ENCODE measurements at regions not wholly inside any gene's neighbourhood (a gene's known extent, or its start where the extent isn't known, plus 50 kb on each side); places are given as distances from the start of the nearest gene placed in this dataset.

- CTCF ChIA-PET = interaction anchor here (1.5 to 14.5 kb wide), 5 partner anchors 10 to 216 kb away, joined by 4 to 250 read pairs (median 14); no protein-coding TSS in a partner anchor
- TF ChIP-seq ZNF155 (tag by site-specific recombination; IDR thresholded peaks at IDR 0.05) (no peak), KLF17 (tag by site-specific recombination; IDR thresholded peaks at IDR 0.05) (no peak), ZNF214 (tag by site-specific recombination; IDR thresholded peaks at IDR 0.05; ENCODE audit: borderline replicate concordance) (no peak), ZNF610 (tag by site-specific recombination; IDR thresholded peaks at IDR 0.05; ENCODE audit: borderline replicate concordance) (no peak), ZNF473 (tag by site-specific recombination; IDR thresholded peaks at IDR 0.05) (no peak), ZFP37 (tag by site-specific recombination; IDR thresholded peaks at IDR 0.05) (no peak), ZNF501 (tag by site-specific recombination; IDR thresholded peaks at IDR 0.05) (no peak), OSR2 (tag by site-specific recombination; IDR thresholded peaks at IDR 0.05) (no peak), SP3 (tag by site-specific recombination; IDR thresholded peaks at IDR 0.05) (no peak)
Measured at GRCh38 chr13:95406176-95406575, 104.9 kb upstream of the ABCC4 start.

GRCh38 chr13:95411428-95412040 lies 110.3 kb upstream of the ABCC4 start:
- no peak for TF ChIP-seq ZNF558 (tag by site-specific recombination; IDR thresholded peaks at IDR 0.05)
- TF ChIP-seq IKZF3 (tag by site-specific recombination; IDR thresholded peaks at IDR 0.05) = peak; percentile 51; the same call in 1 of the 2 replicates
- peak; percentile 30; the same call in 1 of the 2 replicates for TF ChIP-seq ZEB2 (tag by site-specific recombination; IDR thresholded peaks at IDR 0.05)
- Histone ChIP-seq H3K4me3 (ENCODE audit: low read depth, low read length) (no peak overlapping the region), H3K4me1 (ENCODE audit: control insufficient read depth, insufficient read depth, low read length) (no peaks in the 10 kb centered on the region), H3K36me3 (ENCODE audit: control insufficient read depth in 2 of 2, insufficient read depth in 1 of 2, low read length in 2 of 2) (no peaks in the 10 kb centered on the region), H3K9me3 (ENCODE audit: control insufficient read depth, insufficient read depth, low read depth, low read length) (no peaks in the 10 kb centered on the region), H3K27ac (ENCODE audit: extremely low read depth, low read depth, low read length) (no peak overlapping the region)
- POLR2A ChIA-PET = no interaction called here
- CTCF ChIA-PET = interaction anchor here (0.6 to 1.9 kb wide), 5 partner anchors 31 to 222 kb away, joined by 3 to 14 read pairs (median 8); no protein-coding TSS in a partner anchor

More at GRCh38 chr13:95406176-95406575, 104.9 kb upstream of the ABCC4 start:
- H3K4me3 ChIP-seq (ENCODE audit: low read depth, low read length) = no peak overlapping the region
- H3K36me3 ChIP-seq (ENCODE audit: control insufficient read depth in 2 of 2, insufficient read depth in 1 of 2, low read length in 2 of 2) = no peaks in the 10 kb centered on the region
- POLR2A ChIA-PET = no interaction called here
- H3K4me1 ChIP-seq (ENCODE audit: control insufficient read depth, insufficient read depth, low read length) = no peaks in the 10 kb centered on the region
- H3K27ac ChIP-seq (ENCODE audit: extremely low read depth, low read depth, low read length) = no peak overlapping the region
- no peaks in the 10 kb centered on the region for H3K9me3 ChIP-seq (ENCODE audit: control insufficient read depth, insufficient read depth, low read depth, low read length)

GRCh38 chr13:95418946-95419345 lies 117.7 kb upstream of the ABCC4 start:
- CTCF ChIA-PET = no interaction called here

More at GRCh38 chr13:95418946-95419345, 117.7 kb upstream of the ABCC4 start:
- POLR2A ChIA-PET = interaction anchor here (0.6 kb wide), 1 partner anchor 830 kb away, joined by 3 read pairs; no protein-coding TSS in a partner anchor
- no peaks in the 10 kb centered on the region for H3K4me1 ChIP-seq (ENCODE audit: control insufficient read depth, insufficient read depth, low read length)
- H3K36me3 ChIP-seq (ENCODE audit: control insufficient read depth in 2 of 2, insufficient read depth in 1 of 2, low read length in 2 of 2) = no peaks in the 10 kb centered on the region
- H3K4me3 ChIP-seq (ENCODE audit: low read depth, low read length) = no peak overlapping the region
- H3K27ac ChIP-seq (ENCODE audit: extremely low read depth, low read depth, low read length) = no peak overlapping the region
- TF ChIP-seq ZNF48 (tag by site-specific recombination; IDR thresholded peaks at IDR 0.05) (no peak), REST (tag by site-specific recombination; IDR thresholded peaks at IDR 0.05) (no peak), SETDB1 (IDR thresholded peaks at IDR 0.05; ENCODE audit: insufficient read length, low read length) (no peak), PBX3 (CRISPR knock-in tag; IDR thresholded peaks at IDR 0.05) (no peak), ZNF610 (tag by site-specific recombination; IDR thresholded peaks at IDR 0.05; ENCODE audit: borderline replicate concordance) (no peak), ZNF140 (tag by site-specific recombination; IDR thresholded peaks at IDR 0.05) (no peak), ZNF26 (tag by site-specific recombination; IDR thresholded peaks at IDR 0.05) (no peak), HOXA7 (CRISPR knock-in tag; IDR thresholded peaks at IDR 0.05; ENCODE audit: borderline replicate concordance) (no peak), ZNF146 (tag by site-specific recombination; IDR thresholded peaks at IDR 0.05) (no peak), ZNF335 (tag by site-specific recombination; conservative IDR thresholded peaks at IDR 0.05) (no peak)
- H3K9me3 ChIP-seq (ENCODE audit: control insufficient read depth, insufficient read depth, low read depth, low read length) = no peaks in the 10 kb centered on the region
